Hippocampal formation (tissue), 2 donors: ENCODE measurements at regions not wholly inside any gene's neighbourhood (a gene's known extent, or its start where the extent isn't known, plus 50 kb on each side); places are given as distances from the start of the nearest gene placed in this dataset.
A peak's percentile ranks its signal among the peaks of the same experiment; 100 is the strongest.
"Not testable (repeated sequence)": the region's sequence is repeated elsewhere in the genome, so short reads cannot be mapped to it uniquely, and the experiment has no call there.

Source experiments
- DNase-seq, 2 donors: peaks; one replicate each; lab custom pipeline; 2025; lab: John Stamatoyannopoulos, UW

DNA sequence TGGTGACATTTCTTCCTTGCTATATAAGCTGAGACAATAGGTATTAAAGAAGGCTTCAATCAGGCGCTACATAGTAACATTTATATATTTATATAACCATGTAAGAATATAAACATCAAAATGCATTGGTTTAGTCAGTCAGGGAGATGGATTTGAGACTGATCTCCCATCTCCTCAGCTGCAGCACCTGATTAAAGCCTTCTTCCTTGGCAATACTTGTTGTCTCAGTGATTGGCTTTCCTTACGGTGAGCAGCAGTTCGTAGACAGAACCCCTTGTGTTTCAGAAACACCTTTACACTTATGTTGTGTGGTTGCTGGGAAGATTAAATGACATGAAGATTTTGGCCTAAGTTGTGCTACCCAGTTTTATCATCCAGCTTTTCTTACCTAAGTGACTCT lies 323.3 kb upstream of the DUSP10 start:
- no peak for DNase-seq

GRCh38 chr1:222064388-222065211 lies 322.7 kb upstream of the DUSP10 start:
- no peak for DNase-seq

- no peak for DNase-seq
Measured at GRCh38 chr1:222062640-222063039, 320.8 kb upstream of the DUSP10 start.

GRCh38 chr1:222061711-222062359 lies 319.9 kb upstream of the DUSP10 start:
- peak in 1 of 2 donors; percentile 11 for DNase-seq

GRCh38 chr1:222060210-222060916 lies 318.5 kb upstream of the DUSP10 start:
- no peak for DNase-seq

GRCh38 chr1:222058249-222058648 lies 316.4 kb upstream of the DUSP10 start:
- DNase-seq: no peak

DNA sequence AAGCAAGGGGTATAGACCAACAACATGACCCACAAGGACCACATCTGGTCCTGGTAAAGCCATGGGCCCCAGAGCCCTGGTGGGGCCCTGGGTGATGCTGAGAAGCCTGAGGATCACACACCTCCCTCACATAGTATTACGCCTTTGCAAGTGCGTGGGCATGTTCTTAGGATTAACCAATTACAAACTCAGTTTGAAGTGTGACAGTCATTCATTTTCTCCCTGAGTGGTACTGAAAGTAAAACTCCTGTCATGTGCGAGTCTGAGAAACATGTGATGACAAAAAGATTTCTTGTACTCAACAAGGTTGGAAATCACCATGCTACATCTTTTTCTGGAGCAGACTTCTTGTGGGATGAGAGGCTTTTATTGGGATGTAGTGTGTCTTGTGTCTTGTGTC lies 315.3 kb upstream of the DUSP10 start:
- no peak for DNase-seq

DNA sequence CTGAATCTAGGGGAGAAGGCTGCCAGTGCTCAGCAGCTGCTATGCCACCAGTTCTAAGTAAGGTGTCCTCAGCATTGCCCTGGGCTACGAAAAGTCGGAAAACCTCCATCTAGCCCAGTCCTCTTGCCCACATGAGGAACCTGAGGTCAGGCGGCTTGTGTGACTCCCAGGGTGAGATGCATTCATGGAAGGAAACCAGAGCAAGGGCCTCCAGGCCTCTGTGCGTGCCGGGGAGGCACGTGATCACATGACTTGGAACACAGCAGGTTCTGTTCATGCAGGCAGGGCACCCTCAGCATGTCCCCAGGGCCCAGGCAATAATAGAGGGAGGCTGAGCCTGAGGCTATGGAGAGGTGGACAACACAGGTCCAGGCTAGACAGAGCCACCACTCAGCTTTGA lies 312.5 kb upstream of the DUSP10 start:
- no peak for DNase-seq

- no peak for DNase-seq
Measured at GRCh38 chr1:222053790-222054294, 312.0 kb upstream of the DUSP10 start.

- DNase-seq: not testable (repeated sequence)
Measured at GRCh38 chr1:222051311-222051710, 309.4 kb upstream of the DUSP10 start.

GRCh38 chr1:222049661-222050060 lies 307.8 kb upstream of the DUSP10 start:
- DNase-seq: not testable (repeated sequence)

DNA sequence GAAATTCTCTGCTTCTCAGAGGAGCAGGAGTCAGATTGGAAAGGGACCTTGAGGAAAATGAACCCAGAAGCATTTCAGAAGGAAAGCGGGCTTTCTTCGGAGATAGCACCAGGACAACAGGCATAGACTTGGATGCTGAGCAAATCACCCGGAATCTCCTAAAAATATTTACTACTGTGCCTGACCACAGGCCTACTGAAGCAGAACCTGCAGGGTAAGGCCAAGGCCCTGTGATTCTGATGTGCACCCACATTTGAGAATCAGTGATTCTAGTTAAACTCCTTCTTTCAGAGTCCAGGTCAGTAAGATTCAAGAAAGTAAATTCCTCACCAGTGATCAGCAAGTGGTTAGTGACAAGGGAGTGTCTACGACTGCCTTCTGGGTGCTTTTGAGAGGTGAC lies 307.3 kb upstream of the DUSP10 start:
- no peak for DNase-seq

- DNase-seq: no peak
Measured at GRCh38 chr1:222048094-222048595, 306.3 kb upstream of the DUSP10 start.

- DNase-seq: peak in 1 of 2 donors; percentile 19
Measured at GRCh38 chr1:222047366-222047765, 305.5 kb upstream of the DUSP10 start.

GRCh38 chr1:222046684-222047263 lies 304.9 kb upstream of the DUSP10 start:
- no peak for DNase-seq

DNA sequence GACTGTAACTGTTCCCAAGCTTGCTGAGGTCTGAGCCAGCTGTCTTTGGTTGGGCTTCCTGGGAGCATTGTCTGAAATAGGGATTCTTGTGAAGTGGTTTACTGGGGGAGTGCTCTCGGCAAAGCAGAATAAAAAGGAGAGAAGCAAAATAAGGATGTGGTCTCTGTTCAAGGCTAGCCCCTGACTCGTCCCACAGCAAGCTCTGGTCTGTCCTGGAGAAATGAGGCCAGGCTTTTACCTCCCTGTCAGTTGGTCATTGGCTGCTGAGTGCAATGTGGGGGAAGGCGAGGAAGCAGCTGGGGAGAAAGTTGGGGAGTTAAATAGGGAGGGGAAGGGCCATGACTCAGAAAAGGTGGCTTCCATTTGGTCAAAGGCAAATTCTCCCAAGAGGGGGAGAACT lies 303.9 kb upstream of the DUSP10 start:
- DNase-seq: no peak

- DNase-seq: no peak
Measured at GRCh38 chr1:222045236-222045635, 303.3 kb upstream of the DUSP10 start.

DNA sequence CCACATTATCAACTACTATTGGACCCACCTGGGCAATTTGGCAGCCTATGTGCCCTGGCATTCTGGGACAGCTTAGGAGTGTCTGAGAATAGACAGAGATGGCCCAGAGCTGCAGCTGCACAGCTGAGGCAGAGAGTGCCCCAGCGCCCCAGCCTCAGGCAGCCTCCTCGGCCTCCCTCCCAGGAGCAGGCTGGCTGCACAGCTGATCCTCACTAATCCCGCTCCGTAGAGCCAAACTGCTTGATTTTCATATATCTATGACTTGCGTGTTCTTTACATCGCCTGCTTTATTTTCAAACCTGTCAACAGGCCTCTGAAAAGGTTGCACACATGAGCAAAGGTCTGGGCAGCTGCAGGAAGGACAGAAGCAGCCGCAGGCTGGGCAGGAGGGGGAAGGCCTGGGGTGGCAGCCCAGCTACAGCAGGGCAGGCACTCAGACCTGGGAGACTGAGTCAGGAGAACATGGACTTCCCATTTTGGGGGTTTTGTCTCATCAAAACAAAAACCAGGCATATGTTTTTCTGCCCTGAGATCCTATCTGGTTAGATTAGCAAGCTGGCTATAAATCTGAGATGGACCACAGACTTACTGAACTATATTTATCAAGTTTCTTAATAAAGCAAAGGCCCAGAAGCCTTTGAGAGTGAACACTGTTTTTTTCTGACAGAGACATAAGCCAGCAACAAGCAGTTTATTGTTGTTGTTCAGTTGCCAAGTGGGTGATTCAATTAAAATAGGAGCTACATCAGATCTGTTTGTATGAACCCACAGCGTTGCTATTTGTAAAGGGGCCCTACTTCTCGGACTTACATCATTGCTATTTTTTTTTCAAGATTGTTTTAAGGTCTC lies 301.8 kb upstream of the DUSP10 start:
- DNase-seq: no peak

- no peak for DNase-seq
Measured at GRCh38 chr1:222042120-222042519, 300.2 kb upstream of the DUSP10 start.

DNA sequence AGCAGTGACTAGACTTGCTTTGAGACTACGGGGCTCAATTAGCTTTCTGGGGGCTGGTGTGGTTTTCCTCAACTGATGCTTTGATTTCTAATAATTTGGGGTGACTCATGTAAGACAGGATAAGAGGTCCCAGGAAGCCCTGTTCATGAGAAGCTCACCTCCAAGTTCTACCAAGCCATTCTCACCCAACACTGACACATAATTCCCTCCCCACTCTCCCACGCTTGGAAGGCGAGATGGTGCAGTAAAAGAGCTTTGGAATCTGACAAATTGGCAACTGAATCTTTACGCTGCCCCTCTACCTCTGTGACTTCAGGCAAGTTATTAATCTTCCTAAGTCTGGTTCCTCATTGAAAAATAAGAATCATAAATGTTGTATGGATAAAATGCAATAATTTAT lies 299.1 kb upstream of the DUSP10 start:
- DNase-seq: no peak
